ENCODE measurements at regions not wholly inside any gene's neighbourhood (a gene's known extent, or its start where the extent isn't known, plus 50 kb on each side); places are given as distances from the start of the nearest gene placed in this dataset.

- Histone ChIP-seq H3K4me2 (ENCODE audit: insufficient read depth, low read length) (no peak overlapping the region), H3K9ac (ENCODE audit: insufficient read depth in 1 of 2, low read depth in 2 of 2, low read length in 2 of 2) (no peak overlapping the region), H4K20me1 (replicated peaks; ENCODE audit: control insufficient read depth, insufficient read depth, low read length) (no peaks in the 10 kb centered on the region), H3K4me3 (no peak overlapping the region), H3K36me3 (ENCODE audit: control insufficient read depth, insufficient read depth, low read length) (no peaks in the 10 kb centered on the region), H3K27ac (ENCODE audit: extremely low read depth, low read depth, low read length) (no peak overlapping the region), H3K79me2 (ENCODE audit: control insufficient read depth, insufficient read depth, low read length) (no peaks in the 10 kb centered on the region), H3K4me1 (replicated peaks in 1 of 2; ENCODE audit: control insufficient read depth in 2 of 2, insufficient read depth in 2 of 2, low read length in 2 of 2) (no peaks in the 10 kb centered on the region), H3K9me1 (ENCODE audit: control insufficient read depth, insufficient read depth, low read length) (no peaks in the 10 kb centered on the region), H3K27me3 (ENCODE audit: control insufficient read depth in 2 of 2, insufficient read depth in 2 of 2, low read length in 2 of 2) (no peaks in the 10 kb centered on the region), H3K9me3 (replicated peaks; ENCODE audit: control insufficient read depth, insufficient read depth, low read depth, low read length) (no peaks in the 10 kb centered on the region), H2AFZ (ENCODE audit: low read depth, low read length) (no peak overlapping the region)
- intact Hi-C loops (cut with micrococcal nuclease), result no loop called here
- CTCF ChIA-PET (ENCODE audit: low intra/inter-chr PET ratio), result no interaction called here
- FAIRE-seq, result no peak
- DNase-seq (ENCODE audit: extremely low read depth in 1 of 4, low spot score in 3 of 4), result no peak
- no peak for ATAC-seq
- WGBS (ENCODE audit: insufficient coverage, low coverage, missing lambda C conversion rate), result 2% methylated on average over 3 of the region's 3 CpGs
- no peak for TF ChIP-seq DLX4 (CRISPR knock-in tag; IDR thresholded peaks at IDR 0.05)
- TF ChIP-seq TEAD1 (CRISPR knock-in tag; IDR thresholded peaks at IDR 0.05), result no peak
- TF ChIP-seq HDAC6 (IDR thresholded peaks at IDR 0.05; ENCODE audit: low read depth, low read length), result no peak
- TF ChIP-seq ZNF76 (CRISPR knock-in tag; IDR thresholded peaks at IDR 0.05; ENCODE audit: borderline replicate concordance), result no peak
- no peak for TF ChIP-seq ELF4 (CRISPR knock-in tag; IDR thresholded peaks at IDR 0.05)
- no peak for TF ChIP-seq SMAD3 (CRISPR knock-in tag; conservative IDR thresholded peaks at IDR 0.05)
- TF ChIP-seq PURB (CRISPR knock-in tag; IDR thresholded peaks at IDR 0.05; ENCODE audit: low read depth), result no peak
- TF ChIP-seq FOS (IDR thresholded peaks at IDR 0.05; ENCODE audit: extremely low read depth, insufficient read length), result no peak
- no peak for TF ChIP-seq ZFP36 (IDR thresholded peaks at IDR 0.05; ENCODE audit: low read depth, low read length, partially characterized antibody)
- TF ChIP-seq CREB3L1 (IDR thresholded peaks at IDR 0.05; ENCODE audit: borderline replicate concordance, low read depth), result no peak
- TF ChIP-seq ZFP1 (CRISPR knock-in tag; IDR thresholded peaks at IDR 0.05), result no peak
- TF ChIP-seq E2F5 (CRISPR knock-in tag; IDR thresholded peaks at IDR 0.05), result no peak
- TF ChIP-seq ARID2 (IDR thresholded peaks at IDR 0.05), result no peak
- no peak for TF ChIP-seq SMAD1 (IDR thresholded peaks at IDR 0.05; ENCODE audit: low read depth, low read length, partially characterized antibody)
- no peak for TF ChIP-seq STAG1 (CRISPR knock-in tag; IDR thresholded peaks at IDR 0.05; ENCODE audit: borderline replicate concordance)
- POLR2A ChIA-PET, result no interaction called here
- no TSS peak for BruUV-seq (replicated peaks)
- in situ Hi-C loops (cut with MboI), result no loop called here
These were observed 228.2 kb upstream of the BLID start for GRCh38 chr11:122344215-122344614.

Measured in K562 (cell line).